Stimulated activated CD4-positive, alpha-beta T cell treated with anti-CD3 and anti-CD28 coated beads, TNF-alpha, amount 100 ng/mL, for 48 hours (primary cell): ENCODE measurements at regions not wholly inside any gene's neighbourhood (a gene's known extent, or its start where the extent isn't known, plus 50 kb on each side); places are given as distances from the start of the nearest gene placed in this dataset.

Source experiments
- DNase-seq, 3 donors: peaks; one replicate each; pipeline ENCODE4 v3.0.0-alpha.2; 2020; ENCODE audit warnings: low read depth in 3 of 3

- no peak for DNase-seq
These were observed 302.8 kb upstream of the TBC1D5 start for GRCh38 chr3:18044971-18045880.

- no peak for DNase-seq
These were observed 301.8 kb upstream of the TBC1D5 start for GRCh38 chr3:18044191-18044590.

- no peak for DNase-seq
These were observed 294.0 kb upstream of the TBC1D5 start for GRCh38 chr3:18036450-18036815.

GRCh38 chr3:18035641-18036449 is 293.4 kb upstream of the TBC1D5 start:
- no peak for DNase-seq

- no peak for DNase-seq
These were observed 291.2 kb upstream of the TBC1D5 start for GRCh38 chr3:18033581-18034108.

- no peak for DNase-seq
These were observed 288.0 kb upstream of the TBC1D5 start for GRCh38 chr3:18030371-18030870.

GRCh38 chr3:18027161-18027939 is 284.9 kb upstream of the TBC1D5 start:
- no peak for DNase-seq

GRCh38 chr3:18024715-18025114 is 282.3 kb upstream of the TBC1D5 start:
- DNase-seq: no peak

GRCh38 chr3:18019161-18019495 is 276.7 kb upstream of the TBC1D5 start:
- no peak for DNase-seq

- no peak for DNase-seq
These were observed 276.2 kb upstream of the TBC1D5 start for GRCh38 chr3:18018491-18019160.

GRCh38 chr3:18016366-18016765 is 273.9 kb upstream of the TBC1D5 start:
- no peak for DNase-seq

GRCh38 chr3:18012933-18013332 is 270.5 kb upstream of the TBC1D5 start:
- no peak for DNase-seq

- DNase-seq: no peak
These were observed 270.0 kb upstream of the TBC1D5 start for GRCh38 chr3:18012436-18012835.

GRCh38 chr3:18011387-18011786 is 269.0 kb upstream of the TBC1D5 start:
- DNase-seq: no peak

GRCh38 chr3:18010001-18010400 is 267.6 kb upstream of the TBC1D5 start:
- DNase-seq: no peak

- DNase-seq: no peak
These were observed 266.4 kb upstream of the TBC1D5 start for GRCh38 chr3:18008706-18009368.

GRCh38 chr3:18007980-18008379 is 265.5 kb upstream of the TBC1D5 start:
- no peak for DNase-seq

GRCh38 chr3:17995769-17996168 is 253.3 kb upstream of the TBC1D5 start:
- DNase-seq: no peak

- DNase-seq: no peak
These were observed 251.7 kb upstream of the TBC1D5 start for GRCh38 chr3:17994167-17994566.

- DNase-seq: no peak
These were observed 248.0 kb upstream of the TBC1D5 start for GRCh38 chr3:17990390-17990789.

GRCh38 chr3:17986348-17986816 is 244.0 kb upstream of the TBC1D5 start:
- DNase-seq: no peak
